GM21576 (cell line): ENCODE measurements at regions not wholly inside any gene's neighbourhood (a gene's known extent, or its start where the extent isn't known, plus 50 kb on each side); places are given as distances from the start of the nearest gene placed in this dataset.

Source experiments
- ATAC-seq: cut with Tn5 transposase; IDR thresholded peaks from one replicate; pipeline ENCODE4 v1.9.1; 2021; ENCODE audit warnings: mild to moderate bottlenecking, moderate library complexity; ENCODE audit not compliant: unreplicated experiment

DNA sequence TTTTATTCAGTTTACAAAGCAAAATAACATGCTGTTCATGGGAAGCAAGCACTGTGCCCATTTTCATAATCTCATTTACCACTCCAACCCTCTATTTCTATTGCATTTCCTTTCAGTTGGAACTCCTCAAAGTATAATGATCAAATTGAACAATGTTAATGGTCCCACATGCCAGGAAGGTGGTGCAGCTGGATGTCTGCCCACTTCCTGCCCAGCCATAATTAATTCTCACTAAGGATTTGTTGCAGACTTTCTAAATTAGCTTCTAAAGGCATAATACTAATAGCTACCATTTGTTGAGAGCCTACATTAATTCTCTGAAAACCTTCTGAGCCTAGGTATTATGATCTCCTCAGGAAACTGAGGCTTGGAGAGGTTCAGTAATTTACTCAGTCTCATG is 316.1 kb upstream of the TPM1 start:
- ATAC-seq, result no peak

DNA sequence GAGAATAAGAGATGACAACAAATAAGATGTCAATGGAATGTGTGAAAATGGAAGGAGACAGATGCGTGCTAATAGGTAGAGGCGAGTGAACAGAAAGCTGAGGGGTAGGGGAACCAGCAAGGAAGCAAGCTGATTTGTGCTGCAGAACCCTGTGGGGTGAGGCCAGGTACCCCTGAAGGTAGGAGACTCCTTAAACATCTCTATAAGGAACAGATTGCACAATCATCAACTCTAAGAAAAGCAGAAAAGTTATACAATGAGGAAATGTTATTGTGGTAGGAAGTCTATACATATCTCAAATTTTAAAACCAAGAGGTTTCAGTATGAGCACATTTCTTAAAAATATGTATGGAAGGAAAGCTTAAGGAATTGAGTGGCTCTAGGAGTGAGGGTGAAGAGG is 315.0 kb upstream of the TPM1 start:
- ATAC-seq, result no peak

DNA sequence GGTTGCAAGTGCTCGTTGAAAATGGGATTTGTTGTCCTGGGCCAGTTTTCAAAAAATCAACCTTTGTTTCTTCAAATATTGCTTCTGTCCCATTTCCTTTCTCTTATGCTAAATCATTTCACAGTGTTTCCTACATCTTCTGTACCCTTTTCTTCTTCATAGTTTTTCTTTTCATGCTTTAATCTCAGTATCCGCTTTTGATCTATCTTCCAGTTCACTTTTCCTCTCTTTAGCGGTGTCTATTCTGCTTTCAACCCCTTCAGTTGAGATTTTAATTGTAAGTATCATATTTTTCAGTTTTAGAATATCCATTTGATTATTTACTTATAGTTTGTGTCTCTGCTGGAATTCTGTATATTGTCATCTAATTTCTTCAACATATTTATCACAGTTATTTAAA is 311.7 kb upstream of the TPM1 start:
- ATAC-seq, result no peak

DNA sequence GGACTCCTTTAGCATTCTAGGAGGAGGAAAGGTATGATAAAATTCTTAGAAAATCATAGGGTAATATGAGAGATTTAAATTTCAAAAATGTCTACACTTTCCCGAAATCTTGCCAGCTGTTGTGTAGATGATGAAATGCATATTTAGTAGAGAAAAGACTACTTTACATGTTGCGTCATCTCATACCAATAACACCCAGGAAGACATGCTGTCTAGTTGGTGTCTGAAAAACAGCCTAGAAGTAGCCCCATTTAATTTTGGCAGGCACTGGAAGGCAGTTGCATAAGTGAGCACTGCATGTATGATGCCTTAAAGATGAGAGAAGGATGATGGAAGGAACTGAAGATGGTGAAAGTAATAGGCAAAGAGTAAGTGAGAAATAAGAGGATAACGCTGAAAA is 310.5 kb upstream of the TPM1 start:
- ATAC-seq, result no peak

DNA sequence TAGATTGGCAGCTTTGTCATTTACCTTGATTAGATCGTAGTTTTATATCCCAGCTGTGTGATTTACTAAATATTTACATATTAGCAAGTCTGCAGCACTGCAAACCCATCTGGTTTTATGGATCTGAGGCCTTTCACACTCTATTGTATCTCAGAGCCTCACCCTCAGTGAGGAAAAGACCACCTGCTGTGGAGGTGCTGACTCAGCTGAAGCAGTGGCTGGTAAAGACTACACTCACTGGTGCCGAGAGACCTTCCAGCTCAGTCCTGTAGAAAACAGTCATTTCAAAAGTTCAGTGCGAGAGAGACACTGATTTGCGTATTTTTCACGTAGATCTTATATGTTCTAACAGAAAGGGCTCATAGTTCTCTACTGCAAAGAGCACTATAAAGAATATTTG is 307.8 kb upstream of the TPM1 start:
- no peak for ATAC-seq

DNA sequence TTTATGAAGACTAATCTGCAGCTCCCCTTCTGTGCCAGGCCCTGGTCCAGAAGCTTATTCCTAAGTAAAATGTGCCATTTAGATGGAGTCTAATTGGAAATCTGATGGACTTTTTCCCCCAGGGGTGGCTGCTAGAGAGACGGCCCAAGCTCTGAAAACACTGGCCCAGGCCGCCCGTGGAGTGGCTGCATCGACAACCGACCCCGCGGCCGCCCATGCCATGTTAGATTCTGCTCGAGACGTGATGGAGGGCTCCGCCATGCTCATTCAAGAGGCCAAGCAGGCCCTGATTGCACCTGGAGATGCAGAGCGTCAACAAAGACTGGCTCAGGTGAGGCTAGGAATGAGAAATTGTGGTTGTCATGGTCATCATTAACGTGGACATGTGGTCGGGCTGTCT is 305.8 kb upstream of the TPM1 start:
- no peak for ATAC-seq

DNA sequence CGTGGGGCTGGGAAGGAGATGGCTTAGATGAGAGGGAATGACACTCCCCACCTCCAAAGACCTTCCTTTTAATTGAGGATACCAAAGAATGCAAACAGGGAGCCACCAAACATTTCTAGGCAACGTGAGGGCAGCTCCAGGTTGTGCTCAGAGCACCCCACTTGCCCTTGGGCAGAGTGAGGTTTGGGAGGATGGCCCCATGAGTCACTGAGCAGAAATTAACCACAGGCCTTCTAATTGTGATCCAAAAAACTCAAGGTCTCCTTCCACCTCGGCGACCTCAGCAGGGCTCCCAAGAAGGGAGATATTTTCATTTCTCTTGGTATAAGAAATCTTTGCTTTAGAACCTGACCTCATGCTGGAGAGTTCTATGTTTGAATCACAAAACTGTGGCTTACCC is 305.0 kb upstream of the TPM1 start:
- no peak for ATAC-seq

DNA sequence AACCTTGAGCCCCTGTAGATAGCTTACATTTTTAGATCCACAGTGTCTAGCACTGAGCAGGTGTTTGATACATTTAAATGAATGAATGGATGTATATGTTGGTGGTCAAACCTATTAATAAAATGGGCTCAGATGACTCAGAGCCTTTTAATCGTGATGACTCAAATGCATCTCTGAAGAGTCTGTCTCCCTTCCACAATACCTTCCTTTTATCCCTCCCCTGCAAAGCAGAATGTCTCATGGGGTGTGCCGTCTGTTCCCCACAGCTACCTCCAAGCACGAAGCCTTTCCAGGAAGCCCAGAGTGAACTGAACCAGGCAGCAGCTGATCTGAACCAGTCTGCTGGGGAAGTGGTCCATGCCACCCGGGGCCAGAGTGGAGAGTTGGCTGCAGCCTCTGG is 303.5 kb upstream of the TPM1 start:
- no peak for ATAC-seq

DNA sequence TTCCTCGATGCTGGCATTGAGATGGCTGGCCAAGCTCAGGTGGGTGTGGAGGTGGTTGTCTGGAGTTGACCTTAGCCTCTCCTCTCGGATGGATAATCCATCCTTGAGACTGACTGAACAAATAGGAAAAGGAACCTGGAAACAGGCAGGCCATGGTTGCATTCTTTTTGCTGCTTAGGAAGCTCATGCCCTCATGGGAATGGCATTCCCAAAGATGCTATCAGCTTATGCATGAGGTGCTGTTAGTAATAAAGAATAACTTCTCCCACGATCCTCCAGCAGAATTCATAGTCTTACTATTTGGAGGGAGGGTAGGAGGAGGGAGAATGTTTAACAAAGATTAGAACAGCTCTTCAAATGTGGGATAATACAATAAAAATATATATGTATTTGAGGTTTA is 303.0 kb upstream of the TPM1 start:
- ATAC-seq, result no peak

DNA sequence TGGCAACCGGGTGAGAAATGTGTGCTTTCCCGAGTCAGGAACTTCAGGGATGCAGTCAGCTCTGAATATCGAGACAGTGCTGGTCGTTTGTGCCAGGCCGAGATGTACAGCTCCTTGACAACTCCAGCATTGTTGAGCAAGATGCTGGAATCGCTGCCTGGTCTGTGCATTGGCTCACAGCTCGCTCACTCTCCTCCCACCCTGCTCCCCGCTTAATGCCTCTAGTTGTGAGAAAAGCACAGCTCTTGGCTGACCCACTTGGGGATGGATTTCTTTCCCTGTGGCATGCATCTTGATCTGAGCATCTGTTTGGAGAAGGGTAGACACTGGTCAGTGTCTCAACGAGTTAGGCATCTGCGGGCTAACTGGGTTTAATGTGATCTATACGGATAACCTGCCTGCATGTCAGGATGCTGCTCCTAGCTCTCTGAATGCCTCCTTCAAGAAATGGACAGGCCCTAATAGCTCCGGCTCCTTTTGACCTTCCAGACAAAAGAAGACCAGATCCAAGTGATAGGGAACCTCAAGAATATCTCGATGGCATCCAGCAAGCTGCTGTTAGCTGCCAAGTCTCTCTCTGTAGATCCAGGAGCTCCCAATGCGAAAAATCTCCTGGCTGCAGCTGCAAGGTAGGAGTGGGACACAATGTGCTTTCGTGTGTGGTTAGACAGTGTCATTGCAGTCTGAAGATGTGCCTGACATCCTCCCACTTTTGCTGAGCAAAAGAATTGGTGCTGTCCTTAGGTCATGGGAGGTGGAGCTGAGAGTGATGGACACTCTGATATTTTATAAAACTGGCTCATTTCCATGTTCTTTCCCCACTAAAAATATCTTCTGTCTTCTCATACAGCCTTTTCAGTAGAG is 302.2 kb upstream of the TPM1 start:
- no peak for ATAC-seq

DNA sequence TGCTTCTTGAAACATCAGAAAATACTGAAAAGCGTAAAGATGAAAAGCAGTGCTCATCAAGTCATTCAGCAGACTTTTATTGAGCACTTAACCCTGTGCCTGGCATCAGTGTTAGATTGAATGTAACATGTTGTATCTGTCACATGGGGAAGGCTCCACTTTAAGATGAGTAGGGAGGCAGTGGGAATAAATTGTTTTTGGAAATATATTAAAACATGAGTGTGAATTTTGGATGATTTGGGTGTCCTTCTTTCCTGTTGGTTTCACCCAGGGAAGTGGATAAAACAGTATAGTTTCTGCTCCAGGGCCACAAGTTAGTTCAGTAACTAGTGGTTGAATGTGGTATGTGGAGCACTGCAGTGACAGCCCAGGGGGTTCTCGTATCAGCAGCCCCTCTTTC is 301.4 kb upstream of the TPM1 start:
- no peak for ATAC-seq

DNA sequence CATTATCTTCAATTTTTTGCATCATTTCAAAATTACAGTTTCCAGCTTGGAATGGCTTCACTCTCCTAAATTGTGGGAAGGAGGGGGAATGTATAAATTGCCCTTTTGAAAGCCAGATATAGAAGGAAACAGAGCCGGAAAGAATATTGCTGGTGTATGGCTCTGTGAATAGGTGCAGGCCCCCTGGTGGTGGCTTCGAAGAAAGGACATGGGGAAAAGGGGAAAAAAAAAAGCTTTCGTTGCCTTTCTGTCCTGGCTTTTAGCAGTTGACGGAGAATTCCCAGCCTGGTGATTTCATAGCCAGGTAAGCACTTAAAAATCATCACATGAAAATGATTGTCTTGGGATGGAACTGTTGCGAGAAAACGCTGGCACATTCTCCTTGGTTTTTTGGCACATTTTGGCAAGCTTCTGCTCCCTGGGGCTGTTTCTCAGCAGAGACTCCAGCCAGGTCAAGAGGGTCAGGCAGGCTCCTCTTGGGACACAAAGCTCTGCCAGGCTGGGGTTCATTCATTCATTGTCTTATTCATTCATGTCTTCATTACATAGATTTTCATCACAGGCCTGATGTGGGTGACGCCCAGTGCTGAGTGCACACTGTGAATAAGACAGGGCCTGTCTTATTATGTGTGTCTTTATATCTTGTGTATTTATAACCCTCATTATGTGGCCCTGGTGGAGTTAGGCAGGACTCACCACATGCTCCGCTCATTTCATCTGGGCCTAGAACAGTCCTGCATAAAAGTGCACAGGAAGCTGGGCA is 300.0 kb upstream of the TPM1 start:
- ATAC-seq, result no peak

DNA sequence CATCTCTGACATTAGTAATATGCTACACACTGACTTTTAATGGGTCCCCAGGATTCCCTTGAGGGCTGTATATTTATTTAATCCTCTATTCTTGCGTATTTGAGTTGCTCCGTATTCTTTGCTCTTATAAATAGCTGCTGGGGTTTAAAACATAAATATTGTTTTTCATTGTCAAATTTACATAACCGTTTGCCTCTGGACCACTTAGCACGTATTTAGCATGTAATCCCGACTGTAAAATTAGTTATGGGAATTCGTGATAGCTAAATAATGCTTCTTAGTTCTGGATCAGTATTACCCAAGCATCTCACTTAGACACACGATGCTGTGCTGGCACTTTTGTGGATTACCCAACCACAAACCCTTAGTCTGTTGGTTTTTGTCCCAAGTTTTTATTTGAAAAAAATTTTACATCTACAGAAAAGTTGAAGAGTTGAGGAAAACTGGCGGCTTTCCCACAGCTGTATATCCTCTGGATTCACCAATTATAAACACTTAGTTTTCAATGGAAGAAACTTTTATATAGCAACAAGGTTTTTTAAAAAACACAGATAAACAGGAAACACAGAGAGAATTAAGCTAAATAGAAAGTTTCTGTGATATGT is 296.8 kb upstream of the TPM1 start:
- no peak for ATAC-seq

DNA sequence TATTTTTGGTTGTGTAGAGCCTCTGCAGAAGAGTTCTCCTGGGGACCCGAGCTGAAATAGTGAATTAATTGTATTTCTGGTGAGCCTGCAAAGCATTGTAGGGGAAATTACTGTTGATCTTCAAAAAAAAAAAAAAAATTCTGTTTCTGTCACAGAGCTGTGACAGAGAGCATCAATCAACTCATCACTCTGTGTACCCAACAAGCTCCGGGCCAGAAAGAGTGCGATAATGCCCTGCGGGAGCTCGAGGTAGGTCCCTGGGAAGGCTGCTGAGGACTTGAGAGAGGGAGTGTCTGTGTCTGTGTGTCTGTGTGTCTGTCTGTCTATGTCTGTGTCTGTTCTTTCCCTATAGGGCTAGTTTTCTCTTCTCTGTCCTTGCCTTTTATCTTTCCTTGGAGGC is 294.4 kb upstream of the TPM1 start:
- no peak for ATAC-seq

DNA sequence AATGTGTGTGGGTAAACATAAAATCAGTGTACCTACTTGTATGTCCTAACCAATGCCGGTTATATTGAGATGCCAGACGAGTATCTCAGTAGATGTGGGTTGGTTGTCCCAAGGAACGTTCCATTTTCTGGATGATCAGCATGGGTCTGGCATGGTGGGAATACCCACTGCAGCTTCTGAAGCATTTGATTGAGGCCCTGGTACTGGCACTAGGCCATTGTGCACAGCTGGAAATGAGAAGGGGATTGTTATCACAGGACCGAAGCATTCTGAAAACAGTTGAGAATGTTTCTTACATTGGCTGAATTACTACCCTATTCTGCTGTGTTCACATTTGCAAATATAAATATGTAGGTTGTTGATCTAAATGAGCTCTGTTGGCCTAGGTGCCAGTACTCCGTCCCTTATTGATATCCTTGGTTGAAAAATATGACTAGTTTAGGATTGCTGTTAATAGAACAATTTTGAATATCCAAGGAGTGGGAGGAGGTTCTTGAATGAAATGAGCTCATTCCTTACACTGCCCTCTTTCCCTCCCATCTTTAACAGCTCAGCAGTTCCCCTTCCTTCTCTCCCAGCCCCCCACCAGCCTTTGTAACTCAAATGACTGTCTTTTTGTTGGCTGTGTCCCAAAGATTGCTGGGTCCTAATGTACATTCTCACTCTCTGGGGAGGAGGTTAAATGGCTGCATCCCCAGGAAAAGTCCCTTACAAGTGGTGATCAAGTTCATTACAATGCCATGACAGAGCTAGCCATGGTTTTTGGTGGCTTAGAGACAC is 293.3 kb upstream of the TPM1 start:
- no peak for ATAC-seq

DNA sequence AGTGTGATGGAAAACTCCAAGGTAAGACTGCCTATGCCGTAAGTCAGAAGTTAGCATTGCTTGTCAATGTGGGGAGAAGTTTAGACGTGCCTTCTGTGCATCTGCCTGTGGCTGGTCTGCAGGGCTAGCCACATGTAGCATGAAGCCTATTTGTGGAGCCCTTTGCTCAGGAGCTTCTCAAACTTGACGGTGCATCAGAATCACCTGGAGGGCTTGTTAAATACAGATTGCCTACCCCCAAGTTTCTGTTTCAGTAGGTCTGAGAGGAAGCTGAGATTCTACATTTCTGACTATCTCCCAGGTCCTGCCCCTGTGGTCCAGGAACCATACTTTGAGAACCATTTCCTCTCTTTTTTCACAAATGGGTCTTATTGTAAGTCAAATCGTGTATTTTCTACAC is 292.1 kb upstream of the TPM1 start:
- no peak for ATAC-seq

DNA sequence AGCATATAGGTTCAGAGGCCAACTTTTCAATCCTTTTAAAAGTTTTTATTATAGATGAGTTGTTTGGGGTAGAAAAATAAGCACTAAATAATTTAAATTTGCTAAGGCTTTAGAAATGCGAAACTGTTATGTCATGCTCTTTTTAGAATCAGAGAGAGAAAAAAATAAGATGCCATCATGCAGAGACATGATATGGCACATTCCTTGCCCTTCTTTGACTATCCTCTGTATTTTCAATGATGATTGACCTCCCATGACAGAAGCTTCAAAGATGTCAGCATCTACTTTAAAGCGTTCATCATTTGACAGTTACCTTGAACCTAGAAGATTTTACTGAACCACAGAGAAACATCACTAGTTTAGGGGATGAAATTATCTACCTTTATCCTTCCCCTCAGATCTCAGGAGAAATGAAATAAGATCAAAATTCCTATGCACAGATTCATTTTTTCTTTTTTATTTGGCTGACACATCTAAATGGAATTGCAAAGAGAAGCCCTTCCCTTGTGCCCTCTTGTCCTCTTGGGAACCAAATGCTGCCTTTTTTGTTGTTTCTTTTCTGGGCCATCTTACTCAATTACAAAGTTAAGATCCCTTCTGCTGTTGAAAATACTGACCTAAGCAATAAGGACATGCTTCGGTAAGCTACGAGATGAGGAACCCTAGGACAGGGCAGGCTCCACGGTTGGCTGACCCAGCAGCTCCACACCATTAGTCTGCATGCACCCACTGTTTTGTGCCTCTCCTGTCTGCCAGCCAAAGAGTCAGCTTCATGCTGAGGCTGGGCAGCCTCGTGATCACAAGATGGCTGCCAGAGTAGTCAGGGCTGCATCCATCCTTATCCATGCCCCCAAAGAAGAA is 289.7 kb upstream of the TPM1 start:
- no peak for ATAC-seq

DNA sequence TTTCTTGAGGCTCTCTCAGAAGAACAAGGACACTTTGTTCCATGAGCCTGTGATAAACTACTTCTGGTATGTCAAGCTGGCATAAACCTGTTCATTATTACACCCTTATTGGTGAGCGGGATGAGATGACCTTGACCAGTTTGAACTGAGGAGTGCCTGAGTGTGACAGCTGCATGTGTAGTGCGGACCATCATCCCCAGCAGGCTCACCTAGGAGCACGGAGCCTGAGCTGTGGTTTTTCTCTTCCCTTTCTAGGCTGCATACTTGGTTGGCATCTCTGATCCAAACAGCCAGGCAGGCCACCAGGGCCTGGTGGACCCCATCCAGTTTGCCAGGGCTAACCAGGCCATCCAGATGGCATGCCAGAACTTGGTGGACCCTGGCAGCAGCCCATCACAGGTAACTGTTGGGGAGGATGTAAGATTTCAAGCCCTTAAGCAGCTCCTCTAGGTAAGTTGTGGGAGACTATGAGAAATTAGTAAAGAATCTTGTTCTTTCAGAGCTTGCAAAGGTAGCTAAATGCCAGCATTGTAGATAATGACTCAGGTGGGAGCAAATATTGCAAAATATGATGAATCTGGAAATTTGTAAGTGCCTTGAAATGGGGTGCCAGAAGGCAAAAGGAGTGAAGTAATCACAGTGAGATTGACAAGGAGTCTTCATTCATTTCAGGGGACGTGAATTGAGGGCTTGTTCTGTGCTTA is 288.9 kb upstream of the TPM1 start:
- no peak for ATAC-seq

DNA sequence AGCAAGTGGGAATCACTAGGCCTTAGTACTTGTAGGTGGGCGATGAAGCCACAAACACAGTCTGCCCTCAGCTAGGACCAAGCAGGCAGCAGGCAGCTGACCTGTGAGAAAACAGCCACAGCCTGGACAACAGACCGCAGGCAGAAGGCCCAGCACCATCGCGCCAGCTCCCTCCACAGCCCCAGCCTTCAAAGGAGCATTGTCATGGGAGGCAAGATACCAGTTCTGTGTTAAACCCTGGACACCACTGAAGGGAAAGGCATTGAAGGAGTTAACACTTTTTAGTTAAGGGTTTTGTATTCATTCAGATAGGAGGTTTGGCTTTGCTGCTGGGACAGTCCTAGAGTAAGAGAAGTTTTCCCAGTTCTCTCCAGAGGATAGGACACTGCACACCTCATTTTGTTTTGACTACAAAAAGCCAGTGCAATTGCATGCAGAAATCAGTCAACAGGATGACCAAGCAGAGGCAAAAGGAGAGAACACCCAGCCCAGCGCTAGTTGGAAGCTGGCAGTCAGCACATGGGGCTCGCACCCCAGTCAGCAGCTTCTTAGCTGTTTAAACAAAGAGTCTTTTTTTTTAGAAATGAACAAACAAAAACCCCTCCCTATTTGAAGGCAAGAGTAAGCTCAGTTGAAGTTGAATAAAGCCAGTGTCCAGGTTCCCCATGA is 286.1 kb upstream of the TPM1 start:
- ATAC-seq, result no peak
